ENCODE measurements at regions not wholly inside any gene's neighbourhood (a gene's known extent, or its start where the extent isn't known, plus 50 kb on each side); places are given as distances from the start of the nearest gene placed in this dataset.

DNA sequence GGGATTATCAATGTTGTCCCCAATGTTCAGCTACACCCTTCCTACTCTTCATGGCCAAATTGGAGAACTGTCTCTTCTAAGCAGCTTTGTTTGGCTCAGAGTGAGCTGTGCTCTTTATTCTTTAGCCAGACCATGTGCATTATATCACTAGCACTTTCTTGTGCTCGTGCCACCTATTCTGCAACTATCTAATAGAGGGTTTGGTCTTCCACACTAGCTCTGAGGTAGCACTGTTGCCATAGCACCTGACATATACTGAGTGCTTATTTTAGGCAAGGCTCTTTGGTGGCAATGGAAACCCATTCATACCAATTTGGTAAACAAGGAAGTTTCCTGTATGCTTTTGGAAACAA is 394.3 kb upstream of the C2CD4B start:
- H3K79me2 ChIP-seq (replicated peaks; ENCODE audit: insufficient read depth, low read length): no peaks in the 10 kb centered on the region
- no peaks in the 10 kb centered on the region for H3F3A ChIP-seq (ENCODE audit: insufficient read depth, low read length, poor library complexity, severe bottlenecking)
- no peak overlapping the region for H3K9ac ChIP-seq (ENCODE audit: low read length)
- no peaks in the 10 kb centered on the region for H4K20me1 ChIP-seq (ENCODE audit: insufficient read depth)
- H3K36me3 ChIP-seq (ENCODE audit: insufficient read depth, low read length): no peaks in the 10 kb centered on the region
- no peaks in the 10 kb centered on the region for H3K27me3 ChIP-seq (ENCODE audit: insufficient read depth, low read depth, low read length)
- no peak overlapping the region for H2AFZ ChIP-seq (ENCODE audit: low read depth, low read length)
- no peak overlapping the region for H3K27ac ChIP-seq (ENCODE audit: low read length)
- no peaks in the 10 kb centered on the region for H3K9me3 ChIP-seq (ENCODE audit: low read length)
- no peak overlapping the region for H3K4me2 ChIP-seq (ENCODE audit: low read length)
- H3K9me2 ChIP-seq (ENCODE audit: insufficient read depth, low read length): no peaks in the 10 kb centered on the region
- TF ChIP-seq RAD21 (conservative IDR thresholded peaks at IDR 0.05) (no peak), TAF1 (IDR thresholded peaks at IDR 0.05; ENCODE audit: low read depth) (no peak), EP300 (conservative IDR thresholded peaks at IDR 0.05; ENCODE audit: poor library complexity, severe bottlenecking) (no peak), EZH2 (IDR thresholded peaks at IDR 0.05; ENCODE audit: borderline replicate concordance, insufficient read depth, low read length, poor library complexity, severe bottlenecking) (no peak), POLR2AphosphoS5 (IDR thresholded peaks at IDR 0.05) (no peak), REST (IDR thresholded peaks at IDR 0.05; ENCODE audit: borderline replicate concordance) (no peak), MXI1 (conservative IDR thresholded peaks at IDR 0.05; ENCODE audit: poor library complexity, severe bottlenecking) (no peak), SMC3 (conservative IDR thresholded peaks at IDR 0.05; ENCODE audit: poor library complexity) (no peak), CTCF (IDR thresholded peaks at IDR 0.05; ENCODE audit: poor library complexity, severe bottlenecking) (no peak)
- H3K4me3 ChIP-seq (ENCODE audit: low read length): no peak overlapping the region

GRCh38 chr15:62561059-62561519 is 396.0 kb upstream of the C2CD4B start:
- Histone ChIP-seq H3F3A (ENCODE audit: insufficient read depth, low read length, poor library complexity, severe bottlenecking) (no peaks in the 10 kb centered on the region), H3K36me3 (ENCODE audit: insufficient read depth, low read length) (no peaks in the 10 kb centered on the region), H3K4me3 (ENCODE audit: low read length) (no peak overlapping the region), H3K27me3 (ENCODE audit: insufficient read depth, low read depth, low read length) (no peaks in the 10 kb centered on the region), H2AFZ (ENCODE audit: low read depth, low read length) (no peak overlapping the region), H3K4me2 (ENCODE audit: low read length) (no peak overlapping the region), H3K27ac (ENCODE audit: low read length) (no peak overlapping the region), H4K20me1 (ENCODE audit: insufficient read depth) (no peaks in the 10 kb centered on the region), H3K79me2 (replicated peaks; ENCODE audit: insufficient read depth, low read length) (no peaks in the 10 kb centered on the region), H3K9me3 (ENCODE audit: low read length) (no peaks in the 10 kb centered on the region), H3K9ac (ENCODE audit: low read length) (no peak overlapping the region), H3K9me2 (ENCODE audit: insufficient read depth, low read length) (no peaks in the 10 kb centered on the region)
- TF ChIP-seq MXI1 (conservative IDR thresholded peaks at IDR 0.05; ENCODE audit: poor library complexity, severe bottlenecking): no peak
- no peak for TF ChIP-seq CTCF (IDR thresholded peaks at IDR 0.05; ENCODE audit: poor library complexity, severe bottlenecking)
- no peak for TF ChIP-seq EP300 (conservative IDR thresholded peaks at IDR 0.05; ENCODE audit: poor library complexity, severe bottlenecking)
- no peak for TF ChIP-seq EZH2 (IDR thresholded peaks at IDR 0.05; ENCODE audit: borderline replicate concordance, insufficient read depth, low read length, poor library complexity, severe bottlenecking)
- no peak for TF ChIP-seq REST (IDR thresholded peaks at IDR 0.05; ENCODE audit: borderline replicate concordance)
- no peak for TF ChIP-seq SMC3 (conservative IDR thresholded peaks at IDR 0.05; ENCODE audit: poor library complexity)
- no peak for TF ChIP-seq POLR2AphosphoS5 (IDR thresholded peaks at IDR 0.05)
- no peak for TF ChIP-seq RAD21 (conservative IDR thresholded peaks at IDR 0.05)
- TF ChIP-seq TAF1 (IDR thresholded peaks at IDR 0.05; ENCODE audit: low read depth): no peak
